Endothelial cell of umbilical vein (primary cell): ENCODE measurements at regions not wholly inside any gene's neighbourhood (a gene's known extent, or its start where the extent isn't known, plus 50 kb on each side); places are given as distances from the start of the nearest gene placed in this dataset.

Experiments used
- EZH2 ChIP-seq: IDR thresholded peaks from 2 replicates; pipeline ENCODE4 v1.6.1; 2012; ENCODE audit warnings: borderline replicate concordance, low read depth, mild to moderate bottlenecking, moderate library complexity, low read length, inconsistent platforms; ENCODE audit not compliant: severe bottlenecking
- JUN ChIP-seq: IDR thresholded peaks from 2 replicates; pipeline ENCODE4 v1.6.1; 2011; ENCODE audit warnings: borderline replicate concordance, low read depth; ENCODE audit not compliant: insufficient read length, insufficient read depth
- POLR2AphosphoS5 ChIP-seq: IDR thresholded peaks from 2 replicates; pipeline ENCODE4 v1.6.1; 2012; ENCODE audit warnings: low read depth, mild to moderate bottlenecking, control low read depth, low read length, moderate library complexity; ENCODE audit not compliant: insufficient read depth
- TF ChIP-seq, protein P1 (sequence below), 2 donors: IDR thresholded peaks; 1 replicate in 1 of 2; 2 replicates in 1 of 2; pipeline ENCODE4 v1.5.1; 2011; ENCODE audit warnings: low read length in 2 of 2, mild to moderate bottlenecking in 2 of 2, moderate library complexity in 2 of 2, control low read depth in 1 of 2, inconsistent platforms in 1 of 2, low read depth in 1 of 2; ENCODE audit not compliant: insufficient read depth in 1 of 2; ENCODE audit errors: extremely low read depth in 1 of 2

DNA sequence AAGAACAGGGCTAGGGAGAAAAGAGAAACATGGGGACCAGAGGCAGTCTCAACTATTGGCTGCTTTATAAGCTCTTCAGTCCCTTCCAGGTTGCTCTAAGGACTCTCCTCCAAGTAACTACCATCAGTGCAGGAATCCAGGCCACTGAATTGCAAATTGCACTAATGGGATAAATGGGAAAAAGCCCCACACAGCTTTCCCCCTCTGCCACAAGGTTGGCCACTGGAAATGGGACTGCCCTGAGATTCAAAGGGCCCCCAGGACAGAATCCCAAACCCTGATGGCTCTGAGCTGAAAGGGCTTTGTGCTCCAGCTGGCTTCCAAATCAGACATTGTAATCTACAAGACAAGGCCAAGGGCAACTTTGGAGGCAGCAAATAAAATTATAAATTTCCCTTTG lies 633.2 kb downstream of the ACTR3B start:
- TF ChIP-seq, protein P1, sequence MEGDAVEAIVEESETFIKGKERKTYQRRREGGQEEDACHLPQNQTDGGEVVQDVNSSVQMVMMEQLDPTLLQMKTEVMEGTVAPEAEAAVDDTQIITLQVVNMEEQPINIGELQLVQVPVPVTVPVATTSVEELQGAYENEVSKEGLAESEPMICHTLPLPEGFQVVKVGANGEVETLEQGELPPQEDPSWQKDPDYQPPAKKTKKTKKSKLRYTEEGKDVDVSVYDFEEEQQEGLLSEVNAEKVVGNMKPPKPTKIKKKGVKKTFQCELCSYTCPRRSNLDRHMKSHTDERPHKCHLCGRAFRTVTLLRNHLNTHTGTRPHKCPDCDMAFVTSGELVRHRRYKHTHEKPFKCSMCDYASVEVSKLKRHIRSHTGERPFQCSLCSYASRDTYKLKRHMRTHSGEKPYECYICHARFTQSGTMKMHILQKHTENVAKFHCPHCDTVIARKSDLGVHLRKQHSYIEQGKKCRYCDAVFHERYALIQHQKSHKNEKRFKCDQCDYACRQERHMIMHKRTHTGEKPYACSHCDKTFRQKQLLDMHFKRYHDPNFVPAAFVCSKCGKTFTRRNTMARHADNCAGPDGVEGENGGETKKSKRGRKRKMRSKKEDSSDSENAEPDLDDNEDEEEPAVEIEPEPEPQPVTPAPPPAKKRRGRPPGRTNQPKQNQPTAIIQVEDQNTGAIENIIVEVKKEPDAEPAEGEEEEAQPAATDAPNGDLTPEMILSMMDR (IDR thresholded peaks at IDR 0.05; ENCODE audit: extremely low read depth in 1 of 2, insufficient read depth in 1 of 2, low read depth in 1 of 2, low read length in 2 of 2): no peak
- TF ChIP-seq JUN (no peak), POLR2AphosphoS5 (no peak), EZH2 (no peak)
